Heart left ventricle (tissue), 16 donors: ENCODE measurements at regions not wholly inside any gene's neighbourhood (a gene's known extent, or its start where the extent isn't known, plus 50 kb on each side); places are given as distances from the start of the nearest gene placed in this dataset.

ENCODE experiments used
- ATAC-seq, 4 donors: fragments of 200-7000 bp; cut with Tn5 transposase; one replicate each; pipeline ENCODE4 v1.9.1; 2020 to 2022; ENCODE audit warnings: moderate library complexity in 4 of 4, mild to moderate bottlenecking in 3 of 4, moderate number of reproducible peaks in 1 of 4
- DNase-seq, 5 donors: peaks; one replicate each; pipeline ENCODE4 v3.0.0-alpha.2; 2020
- H3K27ac ChIP-seq, 12 donors: fragments of 200-600 bp; sonication (generic) in 4 of 12; one replicate each; pipeline versions ENCODE4 v1.5.0 to v1.8.0; 2016 to 2022; ENCODE audit warnings: mild to moderate bottlenecking in 2 of 12
- H3K27me3 ChIP-seq, 9 donors: fragments of 200-600 bp; sonication (generic) in 2 of 9; one replicate each; pipeline versions ENCODE4 v1.5.1 to v1.8.0; 2016 to 2022; ENCODE audit warnings: mild to moderate bottlenecking in 3 of 9
- H3K36me3 ChIP-seq, 9 donors: fragments of 200-600 bp; sonication (generic) in 2 of 9; one replicate each; pipeline versions ENCODE4 v1.5.0 to v1.8.0; 2018 to 2022; ENCODE audit warnings: mild to moderate bottlenecking in 2 of 9
- H3K4me1 ChIP-seq, 12 donors: fragments of 200-600 bp; sonication (generic) in 4 of 12; one replicate each; pipeline versions ENCODE4 v1.5.0 to v1.8.0; 2016 to 2022; ENCODE audit warnings: mild to moderate bottlenecking in 3 of 12
- H3K4me3 ChIP-seq, 12 donors: fragments of 200-600 bp; sonication (generic) in 4 of 12; one replicate each; pipeline versions ENCODE4 v1.5.0 to v1.8.0; 2017 to 2022; ENCODE audit warnings: mild to moderate bottlenecking in 9 of 12, moderate library complexity in 4 of 12
- H3K9me3 ChIP-seq, 12 donors: fragments of 200-600 bp; sonication (generic) in 4 of 12; one replicate each; pipeline versions ENCODE4 v1.5.0 to v1.8.0; 2016 to 2022; ENCODE audit warnings: mild to moderate bottlenecking in 1 of 12
- POLR2A ChIP-seq, 2 donors: fragments of 450-650 bp; IDR thresholded peaks; one replicate each; pipeline ENCODE4 v1.6.1; 2017; ENCODE audit warnings: antibody characterized with exemption in 2 of 2, mild to moderate bottlenecking in 2 of 2, moderate library complexity in 2 of 2
- WGBS, 4 donors: extraction: QIAGEN DNeasy Blood & Tissue Kit in 2 of 4; methylation state at CpG; one replicate each; pipeline versions ENCODE4 v1.1.5 to v1.1.7; 2013 to 2018; 5-methylcytosine and 5-hydroxymethylcytosine counted together
- intact Hi-C, 10 donors: fragments of 100-400 bp; cut with DNase I; formaldehyde crosslinking; loops; one replicate each; pipeline versions ENCODE4 v1.11.1 to v1.14.2; 2022
- TF ChIP-seq, protein P1 (sequence below), 12 donors: fragments of 200-600 bp; sonication (generic) in 4 of 12; IDR thresholded peaks; one replicate each; pipeline versions ENCODE4 v1.5.0 to v1.8.0; 2018 to 2022; ENCODE audit warnings: antibody characterized with exemption in 12 of 12, mild to moderate bottlenecking in 5 of 12
- donor health status: ischemic (EF 13 %, LVEDD 7.1; RV severe dilation, severe dysfunction).
- donor health status: healthy with polysubstance abuse.
- donor health status: DM: no; HTN: yes; CAD: no.
- donor health status: DM: no; HTN: no; CAD: no.
- donor health status: ischemic (EF 25% LVEDD 6.9; RV normal size, moderate dysfunction).
- donor health status: ischemic (EF 25% LVEDD 5.7; RV mildly dilated, moderate dysfunction).
- donor health status: healthy.
- donor health status: DM: yes; HTN: yes; CAD: no.
- donor health status: ischemic (EF 35%, LVEDD 5.7; RV mildly dilated, moderate dysfunction).
- donor health status: nonischemic (EF 11% LVEDD 7.7; RV severe dilation, severe dysfunction).
- donor health status: DM: yes; HTN: yes; CAD: no.
- donor health status: PGD.
- donor health status: ischemic (EF 29% LVEDD 5.4; RV normal size, mild dysfunction).
- donor health status: nonischemic (EF 23%, LVEDD 6.1; RV moderate dilation, normal function).

DNA sequence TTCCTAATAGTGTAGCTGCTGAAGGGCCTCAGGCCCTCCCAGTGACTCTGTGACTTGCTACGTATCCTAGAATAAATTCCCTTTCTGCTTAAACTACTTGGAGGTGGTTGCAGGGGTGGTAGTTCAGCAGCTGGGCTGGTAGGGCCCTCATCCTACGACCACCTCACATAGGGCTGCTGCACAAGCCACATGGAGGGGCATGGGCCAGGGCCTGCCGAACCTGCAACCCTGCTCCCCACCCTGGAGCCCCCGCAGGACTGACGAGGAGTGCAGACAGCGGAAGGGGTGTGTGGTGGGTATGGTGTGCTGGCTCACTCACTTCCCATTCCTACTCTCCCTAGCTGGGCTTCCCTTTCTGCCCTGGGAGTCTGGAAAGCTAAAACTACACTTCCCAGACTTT, 56.2 kb upstream of the MLN start:
- Histone ChIP-seq H3K27me3 (peaks cover 0 to 34% (median 0%) of the 10 kb centered on the region in 9 donors), H3K9me3 (no peaks in the 10 kb centered on the region), H3K36me3 (no peaks in the 10 kb centered on the region), H3K4me1 (peaks cover 0 to 37% (median 0%) of the 10 kb centered on the region in 12 donors), H3K4me3 (no peak overlapping the region), H3K27ac (no peak overlapping the region)
- intact Hi-C loops, result loop anchor here in 1 of 10 donors (10.0 kb wide), 1 partner anchor 155 kb away; no protein-coding TSS in a partner anchor
- DNase-seq (no peak), ATAC-seq (no peak)
- no peak for TF ChIP-seq POLR2A (IDR thresholded peaks at IDR 0.05)
- TF ChIP-seq, protein P1, sequence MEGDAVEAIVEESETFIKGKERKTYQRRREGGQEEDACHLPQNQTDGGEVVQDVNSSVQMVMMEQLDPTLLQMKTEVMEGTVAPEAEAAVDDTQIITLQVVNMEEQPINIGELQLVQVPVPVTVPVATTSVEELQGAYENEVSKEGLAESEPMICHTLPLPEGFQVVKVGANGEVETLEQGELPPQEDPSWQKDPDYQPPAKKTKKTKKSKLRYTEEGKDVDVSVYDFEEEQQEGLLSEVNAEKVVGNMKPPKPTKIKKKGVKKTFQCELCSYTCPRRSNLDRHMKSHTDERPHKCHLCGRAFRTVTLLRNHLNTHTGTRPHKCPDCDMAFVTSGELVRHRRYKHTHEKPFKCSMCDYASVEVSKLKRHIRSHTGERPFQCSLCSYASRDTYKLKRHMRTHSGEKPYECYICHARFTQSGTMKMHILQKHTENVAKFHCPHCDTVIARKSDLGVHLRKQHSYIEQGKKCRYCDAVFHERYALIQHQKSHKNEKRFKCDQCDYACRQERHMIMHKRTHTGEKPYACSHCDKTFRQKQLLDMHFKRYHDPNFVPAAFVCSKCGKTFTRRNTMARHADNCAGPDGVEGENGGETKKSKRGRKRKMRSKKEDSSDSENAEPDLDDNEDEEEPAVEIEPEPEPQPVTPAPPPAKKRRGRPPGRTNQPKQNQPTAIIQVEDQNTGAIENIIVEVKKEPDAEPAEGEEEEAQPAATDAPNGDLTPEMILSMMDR (IDR thresholded peaks at IDR 0.05), result no peak
- 86 to 93% (median 89%) methylated on average over 3 to 6 of the region's 6 CpGs for whole genome bisulfite sequencing, 4 donors

DNA sequence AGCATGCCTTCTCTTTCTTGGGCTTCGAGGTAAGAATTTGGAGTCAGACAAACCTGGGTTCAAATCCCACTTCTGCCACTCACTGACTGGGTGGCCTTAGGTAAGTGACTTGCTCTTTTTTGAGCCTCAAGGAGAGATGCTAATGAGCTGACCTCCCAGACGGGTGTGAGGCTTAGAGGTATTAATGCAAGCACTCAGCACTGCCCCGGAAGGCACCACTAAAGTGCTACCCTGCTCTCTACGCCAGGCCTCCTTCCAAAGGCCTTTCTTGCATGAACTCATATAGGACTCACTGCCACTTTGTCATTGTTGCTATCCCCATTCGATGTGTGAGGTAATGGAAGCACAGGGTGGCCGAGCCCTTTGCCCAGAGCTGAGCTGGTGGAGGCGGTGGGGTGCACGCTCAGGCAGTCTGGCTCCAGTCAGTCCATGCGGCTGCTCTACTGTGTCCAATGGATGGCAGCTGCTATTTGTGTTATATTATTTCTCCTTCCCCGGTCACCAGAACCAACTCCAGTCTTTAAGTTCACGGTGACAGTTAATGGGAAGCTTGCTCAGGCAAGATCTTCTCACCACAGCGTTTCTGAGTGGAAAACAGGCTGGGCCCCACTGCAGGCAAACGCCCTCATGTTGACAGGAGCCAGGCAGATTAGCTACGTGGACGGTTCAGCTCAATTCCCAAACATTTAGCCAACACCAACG, 55.2 kb upstream of the MLN start:
- Histone ChIP-seq H3K27ac (no peak overlapping the region), H3K27me3 (peaks cover 0 to 40% (median 0%) of the 10 kb centered on the region in 9 donors), H3K36me3 (no peaks in the 10 kb centered on the region), H3K4me3 (no peak overlapping the region), H3K4me1 (peaks cover 0 to 37% (median 0%) of the 10 kb centered on the region in 12 donors), H3K9me3 (no peaks in the 10 kb centered on the region)
- no peak for TF ChIP-seq POLR2A (IDR thresholded peaks at IDR 0.05)
- TF ChIP-seq, protein P1 (IDR thresholded peaks at IDR 0.05), result no peak
- 78 to 82% (median 80%) methylated on average over 8 to 16 of the region's 16 CpGs for WGBS, 4 donors
- ATAC-seq (no peak), DNase-seq (no peak)
- intact Hi-C loops, result no loop called here

GRCh38 chr6:33857932-33858475, 54.2 kb upstream of the MLN start:
- 56 to 78% (median 67%) methylated on average over 7 of the region's 7 CpGs for WGBS, 4 donors
- no peak overlapping the region for H3K4me3 ChIP-seq
- intact Hi-C loops, result no loop called here
- H3K27ac ChIP-seq, result no peak overlapping the region
- peaks cover 0 to 47% (median 0%) of the 10 kb centered on the region in 9 donors for H3K27me3 ChIP-seq
- no peaks in the 10 kb centered on the region for H3K9me3 ChIP-seq
- no peaks in the 10 kb centered on the region for H3K36me3 ChIP-seq
- H3K4me1 ChIP-seq, result peaks cover 0 to 37% (median 0%) of the 10 kb centered on the region in 12 donors
- DNase-seq, result no peak
- TF ChIP-seq POLR2A (IDR thresholded peaks at IDR 0.05), result no peak
- TF ChIP-seq, protein P1 (IDR thresholded peaks at IDR 0.05), result no peak
- no peak for ATAC-seq

GRCh38 chr6:33857093-33857931, 53.5 kb upstream of the MLN start:
- H3K4me3 ChIP-seq, result no peak overlapping the region
- 69 to 81% (median 74%) methylated on average over 12 to 15 of the region's 15 CpGs for WGBS, 4 donors
- H3K4me1 ChIP-seq, result peaks cover 0 to 37% (median 0%) of the 10 kb centered on the region in 12 donors
- no peak overlapping the region for H3K27ac ChIP-seq
- intact Hi-C loops, result no loop called here
- H3K9me3 ChIP-seq, result no peaks in the 10 kb centered on the region
- DNase-seq (no peak), ATAC-seq (no peak)
- H3K36me3 ChIP-seq, result no peaks in the 10 kb centered on the region
- peaks cover 0 to 47% (median 3%) of the 10 kb centered on the region in 9 donors for H3K27me3 ChIP-seq
- TF ChIP-seq POLR2A (IDR thresholded peaks at IDR 0.05), result no peak
- TF ChIP-seq, protein P1 (IDR thresholded peaks at IDR 0.05), result no peak
